ENCODE measurements at regions not wholly inside any gene's neighbourhood (a gene's known extent, or its start where the extent isn't known, plus 50 kb on each side); places are given as distances from the start of the nearest gene placed in this dataset.

- H3K27me3 ChIP-seq (replicated peaks; ENCODE audit: control insufficient read depth, insufficient read depth, low read length) = no peaks in the 10 kb centered on the region
- H3K4me3 ChIP-seq (ENCODE audit: low read depth, low read length) = no peak overlapping the region
- H3K9me3 ChIP-seq = no peaks in the 10 kb centered on the region
- no peaks in the 10 kb centered on the region for H3K4me1 ChIP-seq
- intact Hi-C loops (cut with micrococcal nuclease; ENCODE audit: unreplicated experiment) = no loop called here
- BruUV-seq (replicated peaks) = no TSS peak
- H3K27ac Mint-ChIP-seq (ENCODE audit: unreplicated experiment) = no peak overlapping the region
- TF ChIP-seq CTCF (IDR thresholded peaks at IDR 0.05; ENCODE audit: insufficient read depth in 1 of 2, low read depth in 1 of 2, low read length in 1 of 2, severe bottlenecking in 1 of 2, unreplicated experiment in 1 of 2) = no peak
- no peaks in the 10 kb centered on the region for H3K9me3 Mint-ChIP-seq (ENCODE audit: unreplicated experiment)
- DNase-seq = no peak
- H3K27me3 Mint-ChIP-seq (ENCODE audit: insufficient read depth, unreplicated experiment) = peaks cover 2% of the 10 kb centered on the region
- POLR2A ChIA-PET = no interaction called here
- no peaks in the 10 kb centered on the region for H3K36me3 ChIP-seq (ENCODE audit: control insufficient read depth, insufficient read depth, low read length)
- no peaks in the 10 kb centered on the region for H3K36me3 Mint-ChIP-seq (ENCODE audit: insufficient read depth, unreplicated experiment)
- H3K4me1 Mint-ChIP-seq (ENCODE audit: low read depth, unreplicated experiment) = no peaks in the 10 kb centered on the region
- H3K4me3 Mint-ChIP-seq (ENCODE audit: unreplicated experiment) = no peak overlapping the region
- CTCF ChIA-PET = no interaction called here
Observed at GRCh38 chr4:34293459-34293858, 1950.9 kb downstream of the ARAP2 start.

GRCh38 chr4:34309383-34309906 lies 1934.9 kb downstream of the ARAP2 start:
- Histone ChIP-seq H3K4me3 (ENCODE audit: low read depth, low read length) (no peak overlapping the region), H3K9me3 (no peaks in the 10 kb centered on the region), H3K36me3 (ENCODE audit: control insufficient read depth, insufficient read depth, low read length) (no peaks in the 10 kb centered on the region), H3K27me3 (replicated peaks; ENCODE audit: control insufficient read depth, insufficient read depth, low read length) (no peaks in the 10 kb centered on the region), H3K4me1 (no peaks in the 10 kb centered on the region)
- Mint-ChIP-seq H3K27me3 (ENCODE audit: insufficient read depth, unreplicated experiment) (no peaks in the 10 kb centered on the region), H3K36me3 (ENCODE audit: insufficient read depth, unreplicated experiment) (no peaks in the 10 kb centered on the region), H3K4me1 (ENCODE audit: low read depth, unreplicated experiment) (no peaks in the 10 kb centered on the region), H3K9me3 (ENCODE audit: unreplicated experiment) (no peaks in the 10 kb centered on the region), H3K4me3 (ENCODE audit: unreplicated experiment) (no peak overlapping the region), H3K27ac (ENCODE audit: unreplicated experiment) (no peak overlapping the region)
- TF ChIP-seq CTCF (IDR thresholded peaks at IDR 0.05; ENCODE audit: insufficient read depth in 1 of 2, low read depth in 1 of 2, low read length in 1 of 2, severe bottlenecking in 1 of 2, unreplicated experiment in 1 of 2) = no peak
- BruUV-seq (replicated peaks) = no TSS peak
- POLR2A ChIA-PET = no interaction called here
- CTCF ChIA-PET = no interaction called here
- intact Hi-C loops (cut with micrococcal nuclease; ENCODE audit: unreplicated experiment) = no loop called here
- no peak for DNase-seq

- H3K9me3 ChIP-seq = no peaks in the 10 kb centered on the region
- TF ChIP-seq CTCF (IDR thresholded peaks at IDR 0.05; ENCODE audit: insufficient read depth in 1 of 2, low read depth in 1 of 2, low read length in 1 of 2, severe bottlenecking in 1 of 2, unreplicated experiment in 1 of 2) = no peak
- H3K27me3 Mint-ChIP-seq (ENCODE audit: insufficient read depth, unreplicated experiment) = no peaks in the 10 kb centered on the region
- POLR2A ChIA-PET = no interaction called here
- H3K36me3 Mint-ChIP-seq (ENCODE audit: insufficient read depth, unreplicated experiment) = no peaks in the 10 kb centered on the region
- intact Hi-C loops (cut with micrococcal nuclease; ENCODE audit: unreplicated experiment) = no loop called here
- no peaks in the 10 kb centered on the region for H3K9me3 Mint-ChIP-seq (ENCODE audit: unreplicated experiment)
- H3K4me3 Mint-ChIP-seq (ENCODE audit: unreplicated experiment) = no peak overlapping the region
- H3K27me3 ChIP-seq (replicated peaks; ENCODE audit: control insufficient read depth, insufficient read depth, low read length) = no peaks in the 10 kb centered on the region
- H3K36me3 ChIP-seq (ENCODE audit: control insufficient read depth, insufficient read depth, low read length) = no peaks in the 10 kb centered on the region
- H3K4me3 ChIP-seq (ENCODE audit: low read depth, low read length) = no peak overlapping the region
- CTCF ChIA-PET = no interaction called here
- H3K4me1 ChIP-seq = no peaks in the 10 kb centered on the region
- no peaks in the 10 kb centered on the region for H3K4me1 Mint-ChIP-seq (ENCODE audit: low read depth, unreplicated experiment)
- H3K27ac Mint-ChIP-seq (ENCODE audit: unreplicated experiment) = no peak overlapping the region
- BruUV-seq (replicated peaks) = no TSS peak
- DNase-seq = no peak
Observed at GRCh38 chr4:34318773-34319172, 1925.5 kb downstream of the ARAP2 start.

Data from Caco-2 (cell line).